Activated CD8-positive, alpha-beta memory T cell treated with anti-CD3 and anti-CD28 coated beads, Interleukin-2, amount 50 U/mL, for 4 hours (primary cell): ENCODE measurements at regions not wholly inside any gene's neighbourhood (a gene's known extent, or its start where the extent isn't known, plus 50 kb on each side); places are given as distances from the start of the nearest gene placed in this dataset.
"Not testable (repeated sequence)": the region's sequence is repeated elsewhere in the genome, so short reads cannot be mapped to it uniquely, and the experiment has no call there.

Experiments used
- DNase-seq: peaks from one replicate; pipeline ENCODE4 v3.0.0-alpha.2; 2020

GRCh38 chr2:195535911-195536522 is 121.0 kb upstream of the SLC39A10 start:
- peak; percentile 53 for DNase-seq

GRCh38 chr2:195534971-195535370 is 122.1 kb upstream of the SLC39A10 start:
- DNase-seq: no peak

GRCh38 chr2:195533771-195534642 is 123.0 kb upstream of the SLC39A10 start:
- DNase-seq: peak; percentile 78

- DNase-seq: no peak
Measured at GRCh38 chr2:195532628-195533271, 124.3 kb upstream of the SLC39A10 start.

- no peak for DNase-seq
Measured at GRCh38 chr2:195532255-195532627, 124.8 kb upstream of the SLC39A10 start.

- DNase-seq: no peak
Measured at GRCh38 chr2:195531754-195532153, 125.3 kb upstream of the SLC39A10 start.

- not testable (repeated sequence) for DNase-seq
Measured at GRCh38 chr2:195523242-195523641, 133.8 kb upstream of the SLC39A10 start.

GRCh38 chr2:195521589-195521988 is 135.4 kb upstream of the SLC39A10 start:
- no peak for DNase-seq

- no peak for DNase-seq
Measured at GRCh38 chr2:195520671-195521155, 136.3 kb upstream of the SLC39A10 start.

- no peak for DNase-seq
Measured at GRCh38 chr2:195515551-195515950, 141.5 kb upstream of the SLC39A10 start.

- DNase-seq: no peak
Measured at GRCh38 chr2:195514365-195514764, 142.7 kb upstream of the SLC39A10 start.

- no peak for DNase-seq
Measured at GRCh38 chr2:195513119-195513518, 143.9 kb upstream of the SLC39A10 start.

GRCh38 chr2:195509551-195509950 is 147.5 kb upstream of the SLC39A10 start:
- no peak for DNase-seq

GRCh38 chr2:195508139-195508455 is 148.9 kb upstream of the SLC39A10 start:
- DNase-seq: no peak

- no peak for DNase-seq
Measured at GRCh38 chr2:195507447-195508138, 149.4 kb upstream of the SLC39A10 start.

GRCh38 chr2:195505701-195506100 is 151.3 kb upstream of the SLC39A10 start:
- no peak for DNase-seq

- DNase-seq: no peak
Measured at GRCh38 chr2:195503208-195503607, 153.8 kb upstream of the SLC39A10 start.

- DNase-seq: no peak
Measured at GRCh38 chr2:195501746-195502145, 155.3 kb upstream of the SLC39A10 start.

- DNase-seq: no peak
Measured at GRCh38 chr2:195500879-195501278, 156.1 kb upstream of the SLC39A10 start.

- DNase-seq: no peak
Measured at GRCh38 chr2:195498839-195499490, 158.1 kb upstream of the SLC39A10 start.

GRCh38 chr2:195498176-195498575 is 158.8 kb upstream of the SLC39A10 start:
- peak; percentile 69 for DNase-seq

- DNase-seq: no peak
Measured at GRCh38 chr2:195496991-195497390, 160.0 kb upstream of the SLC39A10 start.

GRCh38 chr2:195495966-195496365 is 161.1 kb upstream of the SLC39A10 start:
- DNase-seq: no peak
